ENCODE measurements at regions not wholly inside any gene's neighbourhood (a gene's known extent, or its start where the extent isn't known, plus 50 kb on each side); places are given as distances from the start of the nearest gene placed in this dataset.
"Not testable (repeated sequence)": the region's sequence is repeated elsewhere in the genome, so short reads cannot be mapped to it uniquely, and the experiment has no call there.

- TF ChIP-seq, protein P1, sequence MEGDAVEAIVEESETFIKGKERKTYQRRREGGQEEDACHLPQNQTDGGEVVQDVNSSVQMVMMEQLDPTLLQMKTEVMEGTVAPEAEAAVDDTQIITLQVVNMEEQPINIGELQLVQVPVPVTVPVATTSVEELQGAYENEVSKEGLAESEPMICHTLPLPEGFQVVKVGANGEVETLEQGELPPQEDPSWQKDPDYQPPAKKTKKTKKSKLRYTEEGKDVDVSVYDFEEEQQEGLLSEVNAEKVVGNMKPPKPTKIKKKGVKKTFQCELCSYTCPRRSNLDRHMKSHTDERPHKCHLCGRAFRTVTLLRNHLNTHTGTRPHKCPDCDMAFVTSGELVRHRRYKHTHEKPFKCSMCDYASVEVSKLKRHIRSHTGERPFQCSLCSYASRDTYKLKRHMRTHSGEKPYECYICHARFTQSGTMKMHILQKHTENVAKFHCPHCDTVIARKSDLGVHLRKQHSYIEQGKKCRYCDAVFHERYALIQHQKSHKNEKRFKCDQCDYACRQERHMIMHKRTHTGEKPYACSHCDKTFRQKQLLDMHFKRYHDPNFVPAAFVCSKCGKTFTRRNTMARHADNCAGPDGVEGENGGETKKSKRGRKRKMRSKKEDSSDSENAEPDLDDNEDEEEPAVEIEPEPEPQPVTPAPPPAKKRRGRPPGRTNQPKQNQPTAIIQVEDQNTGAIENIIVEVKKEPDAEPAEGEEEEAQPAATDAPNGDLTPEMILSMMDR (IDR thresholded peaks at IDR 0.05; ENCODE audit: low read depth, low read length, missing control alignments): no peak
- no peak for DNase-seq (ENCODE audit: low read depth)
- in situ Hi-C loops (cut with HindIII; ENCODE audit: low sequenced_read_pairs): no loop called here
- no peak overlapping the region for H3K4me3 ChIP-seq (ENCODE audit: low read depth, low read length)
Measured at GRCh38 chr16:29141586-29142324, 156.9 kb downstream of the LAT start.

GRCh38 chr16:29141121-29141520 is 156.3 kb downstream of the LAT start:
- in situ Hi-C loops (cut with HindIII; ENCODE audit: low sequenced_read_pairs); H3K4me3 ChIP-seq (ENCODE audit: low read depth, low read length); DNase-seq (ENCODE audit: low read depth): not testable (repeated sequence)

- H3K4me3 ChIP-seq (ENCODE audit: low read depth, low read length); DNase-seq (ENCODE audit: low read depth); in situ Hi-C loops (cut with HindIII; ENCODE audit: low sequenced_read_pairs): not testable (repeated sequence)
Measured at GRCh38 chr16:29139901-29140855, 155.3 kb downstream of the LAT start.

DNA sequence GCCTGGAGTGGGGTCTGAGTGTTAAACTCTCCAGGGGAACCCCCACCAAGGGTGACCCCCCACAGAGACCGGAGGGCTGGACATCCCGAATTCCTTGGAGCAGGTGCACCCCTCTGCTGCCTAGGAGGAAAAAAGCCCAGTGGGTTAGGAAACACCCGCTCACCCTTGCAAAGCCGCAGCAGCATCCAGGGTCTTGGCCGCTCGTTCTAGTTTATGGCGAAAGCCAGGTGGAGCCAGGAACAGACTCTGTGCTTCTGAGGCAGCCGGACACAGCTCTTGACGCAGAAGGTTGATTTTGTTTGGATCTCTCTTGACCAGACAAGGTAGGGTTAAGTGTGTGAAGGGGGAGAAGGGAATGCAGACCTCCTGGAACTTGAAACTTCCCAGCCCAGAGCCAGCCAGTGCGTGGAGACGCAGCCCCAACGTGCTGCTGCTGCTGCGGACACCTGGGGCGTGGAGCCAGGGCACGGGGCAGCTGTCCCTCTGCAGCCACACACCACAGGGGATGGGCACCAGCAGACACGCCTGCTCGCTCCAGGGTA is 154.5 kb downstream of the LAT start:
- no peak overlapping the region for H3K4me3 ChIP-seq (ENCODE audit: low read depth, low read length)
- in situ Hi-C loops (cut with HindIII; ENCODE audit: low sequenced_read_pairs): no loop called here
- DNase-seq (ENCODE audit: low read depth): no peak
- TF ChIP-seq, protein P1 (IDR thresholded peaks at IDR 0.05; ENCODE audit: low read depth, low read length, missing control alignments): no peak

DNA sequence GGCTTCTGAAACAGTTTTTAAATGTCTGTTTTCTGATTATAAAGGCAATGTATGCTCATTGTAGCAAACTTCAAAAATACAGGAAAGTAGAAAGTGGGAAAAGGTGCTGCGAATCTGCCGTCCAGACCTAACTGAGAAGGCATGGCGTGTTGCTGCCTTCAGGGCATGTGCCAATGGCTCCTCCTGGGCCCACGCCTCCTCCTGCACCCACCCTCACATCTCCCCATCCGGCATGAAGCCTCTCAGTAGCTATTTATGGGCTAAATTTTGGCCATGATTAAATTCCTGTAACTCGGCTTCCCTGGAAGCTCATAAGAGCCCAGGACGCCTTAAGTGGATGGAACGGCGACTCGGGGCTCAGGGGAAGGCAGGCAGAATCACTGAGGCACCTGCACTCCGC is 153.8 kb downstream of the LAT start:
- DNase-seq (ENCODE audit: low read depth); in situ Hi-C loops (cut with HindIII; ENCODE audit: low sequenced_read_pairs); H3K4me3 ChIP-seq (ENCODE audit: low read depth, low read length): not testable (repeated sequence)

- DNase-seq (ENCODE audit: low read depth); H3K4me3 ChIP-seq (ENCODE audit: low read depth, low read length); in situ Hi-C loops (cut with HindIII; ENCODE audit: low sequenced_read_pairs): not testable (repeated sequence)
Measured at GRCh38 chr16:29137894-29138662, 153.2 kb downstream of the LAT start.

- in situ Hi-C loops (cut with HindIII; ENCODE audit: low sequenced_read_pairs); H3K4me3 ChIP-seq (ENCODE audit: low read depth, low read length); DNase-seq (ENCODE audit: low read depth): not testable (repeated sequence)
Measured at GRCh38 chr16:29137461-29137860, 152.6 kb downstream of the LAT start.

DNA sequence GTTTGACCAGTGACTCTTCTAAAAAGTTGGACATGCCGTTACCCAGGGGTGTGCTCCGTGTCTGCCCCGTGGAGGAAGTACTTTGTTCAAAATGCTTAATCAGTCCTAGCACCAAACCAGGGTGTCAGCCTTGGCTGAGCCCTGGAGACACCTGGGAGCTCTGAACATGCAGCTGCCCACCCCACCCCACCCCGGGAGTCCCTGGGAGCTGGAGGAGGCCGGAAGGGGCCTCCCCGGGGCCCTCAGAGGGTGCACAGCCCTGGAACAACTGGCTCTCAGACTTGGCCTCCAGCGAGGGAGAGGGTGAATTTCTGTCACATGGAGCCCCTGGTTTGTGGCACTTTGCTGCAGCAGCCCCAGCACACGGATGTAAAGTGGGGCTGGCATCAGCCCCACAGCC is 152.1 kb downstream of the LAT start:
- DNase-seq (ENCODE audit: low read depth); in situ Hi-C loops (cut with HindIII; ENCODE audit: low sequenced_read_pairs); H3K4me3 ChIP-seq (ENCODE audit: low read depth, low read length): not testable (repeated sequence)

DNA sequence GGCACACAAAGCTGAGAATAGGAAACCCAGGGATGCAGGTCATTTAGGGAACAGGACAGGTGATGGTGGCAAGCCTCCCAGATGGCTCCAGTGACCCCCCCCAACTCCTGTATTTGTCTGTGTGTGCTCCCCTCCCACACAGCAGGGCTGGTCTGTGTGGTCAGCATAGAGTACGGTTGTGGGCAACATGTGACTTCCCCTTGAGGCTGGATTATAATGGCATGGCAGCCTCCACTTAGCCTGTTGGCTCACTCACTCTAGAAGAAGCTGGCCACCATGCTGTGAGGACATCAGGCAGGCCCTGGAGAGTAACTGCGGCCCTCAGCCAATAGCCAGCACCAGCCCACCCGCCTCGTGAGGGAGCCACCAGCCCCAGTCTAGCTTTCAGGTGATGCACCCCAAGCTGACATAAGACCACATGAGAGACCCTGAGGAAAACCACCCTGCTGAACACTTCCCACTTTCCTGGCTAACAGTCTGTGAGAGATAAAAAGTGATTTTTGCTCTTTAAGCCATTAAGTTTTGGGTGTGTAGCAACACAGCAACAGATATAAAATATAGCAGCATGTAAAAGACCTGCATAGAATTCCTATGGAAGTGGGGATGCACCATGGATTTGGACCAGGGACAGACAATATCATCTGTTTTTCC is 151.3 kb downstream of the LAT start:
- in situ Hi-C loops (cut with HindIII; ENCODE audit: low sequenced_read_pairs); H3K4me3 ChIP-seq (ENCODE audit: low read depth, low read length); DNase-seq (ENCODE audit: low read depth): not testable (repeated sequence)

- DNase-seq (ENCODE audit: low read depth); in situ Hi-C loops (cut with HindIII; ENCODE audit: low sequenced_read_pairs); H3K4me3 ChIP-seq (ENCODE audit: low read depth, low read length): not testable (repeated sequence)
Measured at GRCh38 chr16:29135098-29135497, 150.2 kb downstream of the LAT start.

DNA sequence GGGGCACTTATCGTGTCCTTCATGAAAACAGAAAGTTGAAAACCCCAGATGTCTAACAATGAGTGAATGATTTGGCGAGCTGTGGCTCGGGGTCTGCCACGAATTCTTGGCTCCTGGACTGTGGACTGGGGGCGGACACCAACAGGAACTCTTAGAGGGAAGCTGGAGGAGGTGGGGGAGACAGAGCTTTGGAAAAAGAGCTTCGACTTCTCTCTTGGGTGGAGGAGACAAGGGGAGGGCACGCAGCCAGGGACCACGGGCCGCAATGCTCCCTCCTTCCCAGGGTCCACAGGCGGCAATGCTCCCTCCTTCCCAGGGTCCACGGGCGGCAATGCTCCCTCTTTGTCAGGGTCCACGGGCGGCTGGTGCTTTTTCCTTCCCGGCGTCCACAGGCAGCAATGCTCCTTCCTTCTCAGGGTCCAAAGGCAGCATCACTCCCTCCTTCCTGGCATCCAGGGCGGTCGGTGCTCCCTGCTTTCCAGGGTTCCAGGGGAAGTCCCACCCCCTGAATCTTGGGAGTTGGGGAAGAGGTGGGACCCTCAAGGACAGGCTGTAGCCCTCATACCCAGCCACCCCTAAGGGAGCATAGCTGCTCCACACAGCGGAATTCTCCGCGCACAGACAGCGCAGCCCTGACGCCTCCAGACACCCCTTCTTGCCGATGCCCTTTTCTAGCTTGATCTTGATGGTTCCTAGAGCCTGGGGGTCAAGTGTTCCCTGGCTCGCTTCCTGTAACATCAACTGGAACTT is 149.0 kb downstream of the LAT start:
- in situ Hi-C loops (cut with HindIII; ENCODE audit: low sequenced_read_pairs); H3K4me3 ChIP-seq (ENCODE audit: low read depth, low read length); DNase-seq (ENCODE audit: low read depth): not testable (repeated sequence)

GRCh38 chr16:29132869-29133268 is 148.0 kb downstream of the LAT start:
- H3K4me3 ChIP-seq (ENCODE audit: low read depth, low read length); DNase-seq (ENCODE audit: low read depth); in situ Hi-C loops (cut with HindIII; ENCODE audit: low sequenced_read_pairs): not testable (repeated sequence)

GRCh38 chr16:29132444-29132843 is 147.6 kb downstream of the LAT start:
- DNase-seq (ENCODE audit: low read depth); H3K4me3 ChIP-seq (ENCODE audit: low read depth, low read length); in situ Hi-C loops (cut with HindIII; ENCODE audit: low sequenced_read_pairs): not testable (repeated sequence)

Measured in astrocyte of the cerebellum (primary cell).